ENCODE measurements at regions not wholly inside any gene's neighbourhood (a gene's known extent, or its start where the extent isn't known, plus 50 kb on each side); places are given as distances from the start of the nearest gene placed in this dataset.

DNA sequence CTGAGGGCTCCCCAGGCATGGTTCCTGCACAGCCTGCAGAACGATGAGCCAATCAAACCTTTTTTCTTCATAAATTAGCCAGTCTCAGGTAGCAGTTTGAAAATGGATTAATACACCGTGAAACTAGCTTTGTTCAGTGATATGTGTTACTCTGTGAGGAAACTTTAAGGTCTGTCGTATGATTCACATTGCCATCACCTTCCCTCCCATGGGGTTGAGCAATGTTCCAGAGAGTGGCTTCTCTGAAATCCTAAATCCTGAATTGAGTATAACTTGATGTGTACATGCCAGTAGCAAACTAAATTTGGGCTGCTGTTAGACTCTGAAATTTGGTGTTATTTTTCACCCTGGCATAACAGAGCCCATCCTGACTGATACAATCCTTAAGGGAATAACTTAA lies 866.4 kb upstream of the C9orf72 start:
- CTCF ChIA-PET: no interaction called here
- H3K36me3 ChIP-seq (ENCODE audit: control insufficient read depth in 4 of 4, insufficient read depth in 4 of 4, low read length in 3 of 4): no peaks in the 10 kb centered on the region
- DNase-seq: no peak
- WGBS (ENCODE audit: insufficient coverage): 100% methylated on average over 1 of the region's 3 CpGs
- POLR2A ChIA-PET: no interaction called here
- H3K27ac ChIP-seq (ENCODE audit: insufficient read depth in 1 of 2, low read depth in 1 of 2, low read length in 2 of 2, poor library complexity in 1 of 2, severe bottlenecking in 2 of 2): no peak overlapping the region
- peaks cover 0 to 15% (median 10%) of the 10 kb centered on the region in 5 experiments for H3K9me3 ChIP-seq (ENCODE audit: control extremely low read depth in 1 of 5, control insufficient read depth in 4 of 5, insufficient read depth in 2 of 5, low read depth in 1 of 5, low read length in 4 of 5)
- no peak overlapping the region for H3K4me3 ChIP-seq (ENCODE audit: control insufficient read depth in 1 of 7, extremely low read depth in 1 of 7, insufficient read depth in 4 of 7, low read depth in 2 of 7, low read length in 6 of 7)
- no peaks in the 10 kb centered on the region for H3K27me3 ChIP-seq (replicated peaks in 2 of 5; ENCODE audit: control insufficient read depth in 4 of 5, insufficient read depth in 5 of 5, low read length in 4 of 5)
- H3K4me1 ChIP-seq (ENCODE audit: control extremely low read depth in 1 of 4, control insufficient read depth in 4 of 4, insufficient read depth in 4 of 4, low read length in 3 of 4): no peaks in the 10 kb centered on the region

- H3K27me3 ChIP-seq (replicated peaks in 2 of 5; ENCODE audit: control insufficient read depth in 4 of 5, insufficient read depth in 5 of 5, low read length in 4 of 5): no peaks in the 10 kb centered on the region
- no peak overlapping the region for H3K4me3 ChIP-seq (ENCODE audit: control insufficient read depth in 1 of 7, extremely low read depth in 1 of 7, insufficient read depth in 4 of 7, low read depth in 2 of 7, low read length in 6 of 7)
- CTCF ChIA-PET: no interaction called here
- no peaks in the 10 kb centered on the region for H3K4me1 ChIP-seq (ENCODE audit: control extremely low read depth in 1 of 4, control insufficient read depth in 4 of 4, insufficient read depth in 4 of 4, low read length in 3 of 4)
- H3K27ac ChIP-seq (ENCODE audit: insufficient read depth in 1 of 2, low read depth in 1 of 2, low read length in 2 of 2, poor library complexity in 1 of 2, severe bottlenecking in 2 of 2): no peak overlapping the region
- POLR2A ChIA-PET: no interaction called here
- 100% methylated on average over 4 of the region's 4 CpGs for WGBS (ENCODE audit: insufficient coverage)
- no peaks in the 10 kb centered on the region for H3K36me3 ChIP-seq (ENCODE audit: control insufficient read depth in 4 of 4, insufficient read depth in 4 of 4, low read length in 3 of 4)
- no peak for DNase-seq
- peaks cover 0 to 16% (median 10%) of the 10 kb centered on the region in 5 experiments for H3K9me3 ChIP-seq (ENCODE audit: control extremely low read depth in 1 of 5, control insufficient read depth in 4 of 5, insufficient read depth in 2 of 5, low read depth in 1 of 5, low read length in 4 of 5)
Observed at GRCh38 chr9:28443461-28443860, 870.2 kb upstream of the C9orf72 start.

DNA sequence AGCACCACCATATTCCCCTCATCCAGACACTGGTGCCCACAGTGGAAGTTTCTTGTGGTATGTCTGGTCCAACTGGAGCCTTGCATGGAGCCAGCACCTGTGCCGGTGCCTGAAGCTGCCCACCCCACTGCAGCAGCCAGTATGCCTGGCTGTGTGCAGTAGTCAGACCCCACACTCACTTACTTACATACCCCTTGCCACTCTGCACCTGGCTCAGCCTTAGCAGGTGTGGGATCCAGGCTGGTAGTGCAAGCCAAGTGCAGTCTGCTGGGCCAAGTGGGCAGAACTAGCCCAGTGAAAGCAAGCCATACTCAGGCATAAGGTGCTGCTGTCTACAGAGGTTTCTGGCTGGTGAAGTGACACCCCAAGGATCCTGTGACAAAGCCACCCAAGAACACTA lies 871.4 kb upstream of the C9orf72 start:
- Histone ChIP-seq H3K27me3 (replicated peaks in 2 of 5; ENCODE audit: control insufficient read depth in 4 of 5, insufficient read depth in 5 of 5, low read length in 4 of 5) (no peaks in the 10 kb centered on the region), H3K9me3 (ENCODE audit: control extremely low read depth in 1 of 5, control insufficient read depth in 4 of 5, insufficient read depth in 2 of 5, low read depth in 1 of 5, low read length in 4 of 5) (peaks cover 0 to 16% (median 10%) of the 10 kb centered on the region in 5 experiments), H3K4me1 (ENCODE audit: control extremely low read depth in 1 of 4, control insufficient read depth in 4 of 4, insufficient read depth in 4 of 4, low read length in 3 of 4) (no peaks in the 10 kb centered on the region), H3K4me3 (ENCODE audit: control insufficient read depth in 1 of 7, extremely low read depth in 1 of 7, insufficient read depth in 4 of 7, low read depth in 2 of 7, low read length in 6 of 7) (no peak overlapping the region), H3K36me3 (ENCODE audit: control insufficient read depth in 4 of 4, insufficient read depth in 4 of 4, low read length in 3 of 4) (no peaks in the 10 kb centered on the region), H3K27ac (ENCODE audit: insufficient read depth in 1 of 2, low read depth in 1 of 2, low read length in 2 of 2, poor library complexity in 1 of 2, severe bottlenecking in 2 of 2) (no peak overlapping the region)
- DNase-seq: no peak
- POLR2A ChIA-PET: no interaction called here
- CTCF ChIA-PET: no interaction called here
- 100% methylated on average over 1 of the region's 1 CpG for WGBS (ENCODE audit: insufficient coverage)

DNA sequence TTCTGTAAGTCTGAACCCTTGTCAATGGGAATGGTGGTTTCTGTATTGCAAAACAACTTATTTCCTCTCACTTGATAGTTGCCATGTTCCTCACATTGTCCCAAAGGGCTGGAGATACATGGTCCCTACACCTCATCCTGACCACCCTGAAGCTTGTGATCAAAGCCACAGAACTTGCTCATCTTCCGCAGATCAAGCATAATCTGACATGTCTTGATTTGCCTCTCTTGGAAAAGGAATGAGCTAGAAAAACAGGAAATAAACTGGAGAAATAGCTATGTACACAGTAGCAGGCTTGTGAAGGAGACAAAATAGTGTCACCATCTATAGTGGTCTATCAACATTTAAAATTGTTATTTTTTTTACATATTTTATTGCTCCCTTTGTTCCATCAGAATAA lies 871.9 kb upstream of the C9orf72 start:
- no peak for DNase-seq
- no peak overlapping the region for H3K4me3 ChIP-seq (ENCODE audit: control insufficient read depth in 1 of 7, extremely low read depth in 1 of 7, insufficient read depth in 4 of 7, low read depth in 2 of 7, low read length in 6 of 7)
- ChIA-PET CTCF (no interaction called here), POLR2A (no interaction called here)
- no peak overlapping the region for H3K27ac ChIP-seq (ENCODE audit: insufficient read depth in 1 of 2, low read depth in 1 of 2, low read length in 2 of 2, poor library complexity in 1 of 2, severe bottlenecking in 2 of 2)
- H3K27me3 ChIP-seq (replicated peaks in 2 of 5; ENCODE audit: control insufficient read depth in 4 of 5, insufficient read depth in 5 of 5, low read length in 4 of 5): no peaks in the 10 kb centered on the region
- peaks cover 0 to 16% (median 10%) of the 10 kb centered on the region in 5 experiments for H3K9me3 ChIP-seq (ENCODE audit: control extremely low read depth in 1 of 5, control insufficient read depth in 4 of 5, insufficient read depth in 2 of 5, low read depth in 1 of 5, low read length in 4 of 5)
- no CpG with 5 or more reads among the region's 1 CpG for WGBS (ENCODE audit: insufficient coverage)
- H3K4me1 ChIP-seq (ENCODE audit: control extremely low read depth in 1 of 4, control insufficient read depth in 4 of 4, insufficient read depth in 4 of 4, low read length in 3 of 4): no peaks in the 10 kb centered on the region
- H3K36me3 ChIP-seq (ENCODE audit: control insufficient read depth in 4 of 4, insufficient read depth in 4 of 4, low read length in 3 of 4): no peaks in the 10 kb centered on the region

GRCh38 chr9:28453918-28454317 lies 880.6 kb upstream of the C9orf72 start:
- no peak overlapping the region for H3K4me3 ChIP-seq (ENCODE audit: control insufficient read depth in 1 of 7, extremely low read depth in 1 of 7, insufficient read depth in 4 of 7, low read depth in 2 of 7, low read length in 6 of 7)
- H3K9me3 ChIP-seq (ENCODE audit: control extremely low read depth in 1 of 5, control insufficient read depth in 4 of 5, insufficient read depth in 2 of 5, low read depth in 1 of 5, low read length in 4 of 5): no peaks in the 10 kb centered on the region
- H3K27ac ChIP-seq (ENCODE audit: insufficient read depth in 1 of 2, low read depth in 1 of 2, low read length in 2 of 2, poor library complexity in 1 of 2, severe bottlenecking in 2 of 2): no peak overlapping the region
- POLR2A ChIA-PET: no interaction called here
- no peaks in the 10 kb centered on the region for H3K27me3 ChIP-seq (replicated peaks in 2 of 5; ENCODE audit: control insufficient read depth in 4 of 5, insufficient read depth in 5 of 5, low read length in 4 of 5)
- H3K4me1 ChIP-seq (ENCODE audit: control extremely low read depth in 1 of 4, control insufficient read depth in 4 of 4, insufficient read depth in 4 of 4, low read length in 3 of 4): no peaks in the 10 kb centered on the region
- H3K36me3 ChIP-seq (ENCODE audit: control insufficient read depth in 4 of 4, insufficient read depth in 4 of 4, low read length in 3 of 4): no peaks in the 10 kb centered on the region
- CTCF ChIA-PET: no interaction called here
- no peak for DNase-seq
- WGBS (ENCODE audit: insufficient coverage): 100% methylated on average over 1 of the region's 2 CpGs

GRCh38 chr9:28456861-28457260 lies 883.6 kb upstream of the C9orf72 start:
- ChIA-PET POLR2A (no interaction called here), CTCF (no interaction called here)
- no peak overlapping the region for H3K4me3 ChIP-seq (ENCODE audit: control insufficient read depth in 1 of 7, extremely low read depth in 1 of 7, insufficient read depth in 4 of 7, low read depth in 2 of 7, low read length in 6 of 7)
- no peak overlapping the region for H3K27ac ChIP-seq (ENCODE audit: insufficient read depth in 1 of 2, low read depth in 1 of 2, low read length in 2 of 2, poor library complexity in 1 of 2, severe bottlenecking in 2 of 2)
- no peaks in the 10 kb centered on the region for H3K4me1 ChIP-seq (ENCODE audit: control extremely low read depth in 1 of 4, control insufficient read depth in 4 of 4, insufficient read depth in 4 of 4, low read length in 3 of 4)
- no peak for DNase-seq
- no peaks in the 10 kb centered on the region for H3K27me3 ChIP-seq (replicated peaks in 2 of 5; ENCODE audit: control insufficient read depth in 4 of 5, insufficient read depth in 5 of 5, low read length in 4 of 5)
- H3K36me3 ChIP-seq (ENCODE audit: control insufficient read depth in 4 of 4, insufficient read depth in 4 of 4, low read length in 3 of 4): no peaks in the 10 kb centered on the region
- H3K9me3 ChIP-seq (ENCODE audit: control extremely low read depth in 1 of 5, control insufficient read depth in 4 of 5, insufficient read depth in 2 of 5, low read depth in 1 of 5, low read length in 4 of 5): no peaks in the 10 kb centered on the region

GRCh38 chr9:28464481-28465216 lies 891.4 kb upstream of the C9orf72 start:
- Histone ChIP-seq H3K36me3 (ENCODE audit: control insufficient read depth in 4 of 4, insufficient read depth in 4 of 4, low read length in 3 of 4) (no peaks in the 10 kb centered on the region), H3K4me3 (ENCODE audit: control insufficient read depth in 1 of 7, extremely low read depth in 1 of 7, insufficient read depth in 4 of 7, low read depth in 2 of 7, low read length in 6 of 7) (no peak overlapping the region), H3K9me3 (ENCODE audit: control extremely low read depth in 1 of 5, control insufficient read depth in 4 of 5, insufficient read depth in 2 of 5, low read depth in 1 of 5, low read length in 4 of 5) (no peaks in the 10 kb centered on the region), H3K4me1 (ENCODE audit: control extremely low read depth in 1 of 4, control insufficient read depth in 4 of 4, insufficient read depth in 4 of 4, low read length in 3 of 4) (no peaks in the 10 kb centered on the region), H3K27me3 (replicated peaks in 2 of 5; ENCODE audit: control insufficient read depth in 4 of 5, insufficient read depth in 5 of 5, low read length in 4 of 5) (no peaks in the 10 kb centered on the region), H3K27ac (ENCODE audit: insufficient read depth in 1 of 2, low read depth in 1 of 2, low read length in 2 of 2, poor library complexity in 1 of 2, severe bottlenecking in 2 of 2) (no peak overlapping the region)
- POLR2A ChIA-PET: no interaction called here
- no peak for DNase-seq
- 95% methylated on average over 6 of the region's 8 CpGs for WGBS (ENCODE audit: insufficient coverage)
- CTCF ChIA-PET: no interaction called here
